MM.1S (cell line): ENCODE measurements at regions not wholly inside any gene's neighbourhood (a gene's known extent, or its start where the extent isn't known, plus 50 kb on each side); places are given as distances from the start of the nearest gene placed in this dataset.

ENCODE experiments used
- DNase-seq: peaks from one replicate; pipeline ENCODE4 v3.0.0-alpha.2; 2015
- H2AFZ ChIP-seq: fragments of 300-600 bp; sonication (generic); 2 replicates; pipeline ENCODE4 v1.6.0; 2016; ENCODE audit warnings: antibody characterized with exemption, low read length
- H3F3A ChIP-seq: fragments of 300-600 bp; sonication (generic); 2 replicates; pipeline ENCODE4 v1.6.1; 2016; ENCODE audit warnings: mild to moderate bottlenecking, antibody characterized with exemption, low read length, moderate library complexity, mixed read lengths; ENCODE audit not compliant: insufficient read depth
- H3K27ac ChIP-seq: fragments of 300-600 bp; sonication (generic); 2 replicates; pipeline ENCODE4 v1.5.1; 2016; ENCODE audit warnings: mild to moderate bottlenecking, low read length
- H3K27me3 ChIP-seq: fragments of 300-600 bp; sonication (generic); replicated peaks from 2 replicates; pipeline ENCODE4 v1.6.0; 2016; ENCODE audit warnings: low read length; ENCODE audit not compliant: insufficient read depth
- H3K36me3 ChIP-seq: fragments of 300-600 bp; sonication (generic); replicated peaks from 2 replicates; pipeline ENCODE4 v1.6.1; 2016; ENCODE audit warnings: mild to moderate bottlenecking, low read length, mixed read lengths; ENCODE audit not compliant: insufficient read depth
- H3K4me1 ChIP-seq: fragments of 300-600 bp; sonication (generic); 2 replicates; pipeline ENCODE4 v1.6.1; 2016; ENCODE audit warnings: low read length, mixed read lengths
- H3K4me2 ChIP-seq: fragments of 300-600 bp; sonication (generic); 2 replicates; pipeline ENCODE4 v1.6.0; 2016; ENCODE audit warnings: low read depth, low read length
- H3K4me3 ChIP-seq: fragments of 300-600 bp; sonication (generic); 2 replicates; pipeline ENCODE4 v1.5.1; 2016; ENCODE audit warnings: low read length, mixed read lengths
- H3K79me2 ChIP-seq: fragments of 300-600 bp; sonication (generic); 2 replicates; pipeline ENCODE4 v1.6.1; 2016; ENCODE audit warnings: mixed run types, low read length, mixed read lengths
- H3K9ac ChIP-seq: fragments of 300-600 bp; sonication (generic); 2 replicates; pipeline ENCODE4 v1.6.1; 2016; ENCODE audit warnings: low read length, mixed read lengths
- H3K9me2 ChIP-seq: fragments of 300-600 bp; sonication (generic); replicated peaks from 2 replicates; pipeline ENCODE4 v1.6.1; 2016; ENCODE audit warnings: mild to moderate bottlenecking, low read length, mixed read lengths; ENCODE audit not compliant: insufficient read depth
- H3K9me3 ChIP-seq: fragments of 300-600 bp; sonication (generic); replicated peaks from 2 replicates; pipeline ENCODE4 v1.6.1; 2016; ENCODE audit warnings: mild to moderate bottlenecking, low read length, mixed read lengths; ENCODE audit not compliant: insufficient read depth
- H4K20me1 ChIP-seq: fragments of 300-600 bp; sonication (generic); 2 replicates; pipeline ENCODE4 v1.6.1; 2016; ENCODE audit warnings: mild to moderate bottlenecking, low read length, moderate library complexity, mixed read lengths; ENCODE audit not compliant: insufficient read depth
- CTCF ChIP-seq: fragments of 300-600 bp; sonication (generic); IDR thresholded peaks from 2 replicates; pipeline ENCODE4 v1.5.1; 2016; ENCODE audit warnings: antibody characterized with exemption, low read length, mixed read lengths
- EZH2 ChIP-seq: fragments of 300-600 bp; sonication (generic); optimal IDR thresholded peaks from 2 replicates; pipeline ENCODE3; 2017; ENCODE audit warnings: low read depth, mild to moderate bottlenecking, antibody characterized with exemption, low read length, mixed read lengths
- EZH2phosphoT487 ChIP-seq: fragments of 300-600 bp; sonication (generic); IDR thresholded peaks from 2 replicates; pipeline ENCODE4 v1.6.1; 2018; ENCODE audit warnings: antibody characterized with exemption, low read length

- TF ChIP-seq CTCF = no peak
- no peak for TF ChIP-seq EZH2
- TF ChIP-seq EZH2phosphoT487 = no peak
- Histone ChIP-seq H3K27ac (no peak overlapping the region), H3K79me2 (no peaks in the 10 kb centered on the region), H3K9me2 (no peaks in the 10 kb centered on the region), H3F3A (no peaks in the 10 kb centered on the region), H3K9me3 (no peaks in the 10 kb centered on the region), H3K9ac (no peak overlapping the region), H2AFZ (no peak overlapping the region), H3K36me3 (no peaks in the 10 kb centered on the region), H3K4me2 (no peak overlapping the region), H3K4me1 (no peaks in the 10 kb centered on the region; the same call in 1 of the 2 replicates), H3K27me3 (no peaks in the 10 kb centered on the region), H4K20me1 (no peaks in the 10 kb centered on the region), H3K4me3 (no peak overlapping the region)
- DNase-seq = no peak
Measured at GRCh38 chr2:18118703-18119102, 240.2 kb downstream of the KCNS3 start.

GRCh38 chr2:18117592-18117991 is 239.1 kb downstream of the KCNS3 start:
- H3K4me2 ChIP-seq = peak overlapping the region; percentile 15; the same call in 1 of the 2 replicates
- H3K27me3 ChIP-seq = no peaks in the 10 kb centered on the region
- no peak overlapping the region for H3K9ac ChIP-seq
- peak; percentile 79 for DNase-seq
- H3K4me3 ChIP-seq = no peak overlapping the region
- no peaks in the 10 kb centered on the region for H3F3A ChIP-seq
- no peaks in the 10 kb centered on the region for H3K79me2 ChIP-seq
- H2AFZ ChIP-seq = no peak overlapping the region
- no peak overlapping the region for H3K27ac ChIP-seq
- TF ChIP-seq EZH2phosphoT487 (no peak), CTCF (peak; percentile 95)
- H3K9me2 ChIP-seq = no peaks in the 10 kb centered on the region
- H4K20me1 ChIP-seq = no peaks in the 10 kb centered on the region
- H3K36me3 ChIP-seq = no peaks in the 10 kb centered on the region
- H3K4me1 ChIP-seq = no peaks in the 10 kb centered on the region; the same call in 1 of the 2 replicates
- no peaks in the 10 kb centered on the region for H3K9me3 ChIP-seq

- Histone ChIP-seq H2AFZ (no peak overlapping the region), H3K9me3 (no peaks in the 10 kb centered on the region), H3K9me2 (no peaks in the 10 kb centered on the region), H3K9ac (no peak overlapping the region), H3F3A (peaks cover under 1% of the 10 kb centered on the region; the same call in 1 of the 2 replicates), H3K4me2 (no peak overlapping the region), H3K4me3 (no peak overlapping the region), H4K20me1 (no peaks in the 10 kb centered on the region), H3K27ac (no peak overlapping the region), H3K79me2 (no peaks in the 10 kb centered on the region), H3K4me1 (peaks cover 21% of the 10 kb centered on the region), H3K36me3 (no peaks in the 10 kb centered on the region), H3K27me3 (no peaks in the 10 kb centered on the region)
- DNase-seq = no peak
- no peak for TF ChIP-seq CTCF
- TF ChIP-seq EZH2phosphoT487 = no peak
- no peak for TF ChIP-seq EZH2
Measured at GRCh38 chr2:18110222-18110621, 231.8 kb downstream of the KCNS3 start.

GRCh38 chr2:18106841-18107240 is 228.4 kb downstream of the KCNS3 start:
- Histone ChIP-seq H3K9ac (no peak overlapping the region), H2AFZ (peak overlapping the region; percentile 42), H3K9me3 (no peaks in the 10 kb centered on the region), H3F3A (peaks cover 9% of the 10 kb centered on the region), H3K79me2 (no peaks in the 10 kb centered on the region), H3K4me1 (peaks cover 33% of the 10 kb centered on the region), H3K4me2 (peak overlapping the region; percentile 30; the same call in 1 of the 2 replicates), H3K4me3 (no peak overlapping the region), H4K20me1 (no peaks in the 10 kb centered on the region), H3K27ac (no peak overlapping the region), H3K36me3 (no peaks in the 10 kb centered on the region), H3K9me2 (no peaks in the 10 kb centered on the region), H3K27me3 (no peaks in the 10 kb centered on the region)
- TF ChIP-seq EZH2 = no peak
- no peak for TF ChIP-seq CTCF
- TF ChIP-seq EZH2phosphoT487 = no peak
- DNase-seq = peak; percentile 16
